ENCODE measurements at regions not wholly inside any gene's neighbourhood (a gene's known extent, or its start where the extent isn't known, plus 50 kb on each side); places are given as distances from the start of the nearest gene placed in this dataset.

DNA sequence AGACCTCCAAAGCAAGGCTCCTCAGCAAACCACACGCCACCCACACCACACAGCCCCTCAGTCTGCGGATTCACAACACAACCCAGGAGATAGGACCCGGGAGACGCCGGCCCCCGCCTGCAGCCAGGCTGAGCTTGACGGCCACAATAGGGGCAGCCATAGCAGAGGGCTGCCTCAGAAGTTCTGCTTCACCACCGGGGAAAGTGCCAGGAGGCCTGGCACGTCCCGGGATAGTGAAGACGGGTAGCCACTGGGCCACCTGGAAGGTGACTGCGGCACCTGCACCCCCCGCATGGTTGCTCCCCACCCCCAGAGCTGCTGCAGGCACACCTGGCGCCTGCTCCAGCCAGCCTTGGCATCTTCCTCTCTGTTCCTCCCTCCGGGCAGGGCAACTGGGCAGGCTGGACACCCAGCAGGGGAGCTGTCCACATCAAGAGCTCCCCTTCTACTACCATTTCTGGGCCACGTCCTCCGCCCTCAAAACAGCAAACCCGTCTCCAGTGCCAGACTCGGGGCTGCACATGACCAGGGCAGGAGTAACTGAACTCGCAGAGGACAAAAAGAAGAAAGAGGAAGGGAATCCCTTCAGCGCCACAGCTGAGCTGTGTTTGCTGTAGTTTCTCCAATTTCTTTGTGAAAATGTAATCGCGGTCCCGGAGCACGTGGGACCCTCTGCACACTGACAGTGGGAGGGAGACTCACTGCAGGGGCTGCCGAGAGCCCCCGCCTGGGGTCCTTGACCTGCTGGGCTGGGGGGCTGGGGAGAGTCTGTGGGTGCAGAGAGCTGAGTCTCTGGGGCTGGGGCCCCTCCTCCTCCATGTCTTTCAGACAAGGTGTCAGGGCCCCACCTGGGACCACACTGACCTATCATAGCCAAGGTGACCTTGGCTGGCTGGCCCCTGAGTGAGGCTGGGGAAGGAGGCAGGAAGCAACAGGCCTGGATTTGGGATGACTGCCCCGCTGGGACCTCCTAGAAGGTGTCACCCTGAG is 74.2 kb upstream of the C14orf180 start:
- CTCF ChIA-PET: interaction anchor here (1.0 to 1.5 kb wide), 3 partner anchors 59 to 411 kb away, joined by 4 to 5 read pairs (median 5); no protein-coding TSS in a partner anchor
- WGBS (ENCODE audit: low lambda C conversion rate): 50% methylated on average over 25 of the region's 28 CpGs
- H3K27me3 ChIP-seq (ENCODE audit: insufficient read depth): no peaks in the 10 kb centered on the region

DNA sequence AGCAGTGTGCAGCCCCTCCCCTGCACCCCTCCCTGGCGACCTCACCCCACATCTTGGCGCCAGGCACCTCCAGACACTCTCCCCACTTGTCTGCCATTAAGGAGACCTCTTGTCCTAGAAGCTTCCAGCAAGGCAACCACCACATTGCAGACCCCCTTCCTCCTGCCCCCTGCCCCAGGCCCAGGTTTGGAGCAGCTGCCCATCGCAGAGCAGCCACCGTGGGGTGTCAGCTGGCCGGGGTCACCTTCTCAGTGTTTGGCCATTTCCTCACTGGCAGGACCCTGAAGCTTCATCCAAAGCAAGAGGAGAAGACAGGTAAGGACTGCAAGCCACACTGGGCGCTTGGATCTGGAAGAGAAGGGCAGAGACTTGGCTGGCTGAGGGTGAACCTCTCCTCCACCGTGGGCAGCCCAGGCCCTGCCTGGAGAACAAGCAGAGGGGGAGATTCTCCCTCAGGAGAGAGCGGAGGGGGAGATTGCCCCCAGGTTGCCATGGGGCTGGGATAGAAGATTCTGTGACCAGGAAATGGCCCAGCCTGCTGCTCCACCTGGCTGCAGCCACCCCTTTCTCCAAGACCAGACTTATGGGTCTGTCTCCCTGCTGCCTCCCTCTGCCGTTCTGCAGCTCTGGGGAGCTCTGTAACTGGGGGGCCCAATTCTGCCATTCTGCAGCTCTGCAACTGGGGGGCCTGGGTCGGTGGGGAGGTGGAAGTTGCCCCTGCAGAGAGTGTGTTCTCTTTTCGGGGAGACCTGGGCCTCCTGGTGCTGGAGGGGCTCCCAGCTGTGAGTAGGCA is 72.9 kb upstream of the C14orf180 start:
- Histone ChIP-seq H3F3A (replicated peaks; ENCODE audit: insufficient read depth) (no peaks in the 10 kb centered on the region), H3K27me3 (ENCODE audit: insufficient read depth) (no peaks in the 10 kb centered on the region), H3K9ac (no peak overlapping the region), H3K9me2 (no peaks in the 10 kb centered on the region), H3K4me2 (no peak overlapping the region), H3K27ac (ENCODE audit: low read depth in 2 of 2, low read length in 1 of 2) (peak overlapping the region in 1 of 2 experiments; percentile 76; a peak in 2 of 4 replicates), H2AFZ (ENCODE audit: low read depth) (no peak overlapping the region), H4K20me1 (ENCODE audit: insufficient read depth) (no peaks in the 10 kb centered on the region), H3K4me1 (ENCODE audit: control insufficient read depth in 1 of 2, insufficient read depth in 2 of 2, low read depth in 1 of 2, low read length in 1 of 2) (peaks cover 0 to 35% of the 10 kb centered on the region in 2 experiments; a peak in 1 of 4 replicates), H3K4me3 (ENCODE audit: low read depth in 2 of 2, low read length in 1 of 2) (no peak overlapping the region), H3K79me2 (ENCODE audit: insufficient read depth) (no peaks in the 10 kb centered on the region), H3K36me3 (replicated peaks in 1 of 2; ENCODE audit: control insufficient read depth in 1 of 2, insufficient read depth in 2 of 2, low read length in 1 of 2) (no peaks in the 10 kb centered on the region), H3K9me3 (no peaks in the 10 kb centered on the region; the same call in 1 of the 2 replicates)
- DNase-seq: no peak
- 19% methylated on average over 8 of the region's 11 CpGs for WGBS (ENCODE audit: low lambda C conversion rate)
- TF ChIP-seq, protein P1, sequence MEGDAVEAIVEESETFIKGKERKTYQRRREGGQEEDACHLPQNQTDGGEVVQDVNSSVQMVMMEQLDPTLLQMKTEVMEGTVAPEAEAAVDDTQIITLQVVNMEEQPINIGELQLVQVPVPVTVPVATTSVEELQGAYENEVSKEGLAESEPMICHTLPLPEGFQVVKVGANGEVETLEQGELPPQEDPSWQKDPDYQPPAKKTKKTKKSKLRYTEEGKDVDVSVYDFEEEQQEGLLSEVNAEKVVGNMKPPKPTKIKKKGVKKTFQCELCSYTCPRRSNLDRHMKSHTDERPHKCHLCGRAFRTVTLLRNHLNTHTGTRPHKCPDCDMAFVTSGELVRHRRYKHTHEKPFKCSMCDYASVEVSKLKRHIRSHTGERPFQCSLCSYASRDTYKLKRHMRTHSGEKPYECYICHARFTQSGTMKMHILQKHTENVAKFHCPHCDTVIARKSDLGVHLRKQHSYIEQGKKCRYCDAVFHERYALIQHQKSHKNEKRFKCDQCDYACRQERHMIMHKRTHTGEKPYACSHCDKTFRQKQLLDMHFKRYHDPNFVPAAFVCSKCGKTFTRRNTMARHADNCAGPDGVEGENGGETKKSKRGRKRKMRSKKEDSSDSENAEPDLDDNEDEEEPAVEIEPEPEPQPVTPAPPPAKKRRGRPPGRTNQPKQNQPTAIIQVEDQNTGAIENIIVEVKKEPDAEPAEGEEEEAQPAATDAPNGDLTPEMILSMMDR (IDR thresholded peaks at IDR 0.05): no peak
- TF ChIP-seq GABPA (IDR thresholded peaks at IDR 0.05; ENCODE audit: low read depth): no peak
- TF ChIP-seq RAD21 (IDR thresholded peaks at IDR 0.05; ENCODE audit: low read length): no peak
- TF ChIP-seq, protein P2, sequence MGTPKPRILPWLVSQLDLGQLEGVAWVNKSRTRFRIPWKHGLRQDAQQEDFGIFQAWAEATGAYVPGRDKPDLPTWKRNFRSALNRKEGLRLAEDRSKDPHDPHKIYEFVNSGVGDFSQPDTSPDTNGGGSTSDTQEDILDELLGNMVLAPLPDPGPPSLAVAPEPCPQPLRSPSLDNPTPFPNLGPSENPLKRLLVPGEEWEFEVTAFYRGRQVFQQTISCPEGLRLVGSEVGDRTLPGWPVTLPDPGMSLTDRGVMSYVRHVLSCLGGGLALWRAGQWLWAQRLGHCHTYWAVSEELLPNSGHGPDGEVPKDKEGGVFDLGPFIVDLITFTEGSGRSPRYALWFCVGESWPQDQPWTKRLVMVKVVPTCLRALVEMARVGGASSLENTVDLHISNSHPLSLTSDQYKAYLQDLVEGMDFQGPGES (IDR thresholded peaks at IDR 0.05; ENCODE audit: low read depth, low read length): no peak
- no peak for TF ChIP-seq TEAD4 (IDR thresholded peaks at IDR 0.05; ENCODE audit: borderline replicate concordance, insufficient read depth)
- TF ChIP-seq RFX5 (IDR thresholded peaks at IDR 0.05; ENCODE audit: low read length): no peak
- ChIA-PET POLR2A (interaction anchor here (1.3 to 1.4 kb wide), 2 partner anchors 82 to 369 kb away, joined by 3 read pairs; no protein-coding TSS in a partner anchor), CTCF (interaction anchor here (0.6 to 1.4 kb wide), 6 partner anchors 29 to 431 kb away, joined by 3 to 5 read pairs (median 3); no protein-coding TSS in a partner anchor)

More for the DNA sequence above, 74.2 kb upstream of the C14orf180 start:
- Histone ChIP-seq H4K20me1 (ENCODE audit: insufficient read depth) (no peaks in the 10 kb centered on the region), H3K36me3 (replicated peaks in 1 of 2; ENCODE audit: control insufficient read depth in 1 of 2, insufficient read depth in 2 of 2, low read length in 1 of 2) (no peaks in the 10 kb centered on the region), H3K9ac (no peak overlapping the region), H3K27ac (ENCODE audit: low read depth in 2 of 2, low read length in 1 of 2) (no peak overlapping the region), H3K9me3 (no peaks in the 10 kb centered on the region; the same call in 1 of the 2 replicates), H3K4me3 (ENCODE audit: low read depth in 2 of 2, low read length in 1 of 2) (no peak overlapping the region), H2AFZ (ENCODE audit: low read depth) (no peak overlapping the region), H3K4me1 (ENCODE audit: control insufficient read depth in 1 of 2, insufficient read depth in 2 of 2, low read depth in 1 of 2, low read length in 1 of 2) (peaks cover 0 to 25% of the 10 kb centered on the region in 2 experiments; a peak in 1 of 4 replicates), H3F3A (replicated peaks; ENCODE audit: insufficient read depth) (no peaks in the 10 kb centered on the region), H3K9me2 (no peaks in the 10 kb centered on the region), H3K79me2 (ENCODE audit: insufficient read depth) (no peaks in the 10 kb centered on the region), H3K4me2 (no peak overlapping the region)
- DNase-seq: no peak
- no peak for TF ChIP-seq RCOR1 (IDR thresholded peaks at IDR 0.05; ENCODE audit: low read length)
- no peak for TF ChIP-seq RAD21 (IDR thresholded peaks at IDR 0.05; ENCODE audit: low read length)
- no peak for TF ChIP-seq JUND (IDR thresholded peaks at IDR 0.05)
- TF ChIP-seq, protein P3, sequence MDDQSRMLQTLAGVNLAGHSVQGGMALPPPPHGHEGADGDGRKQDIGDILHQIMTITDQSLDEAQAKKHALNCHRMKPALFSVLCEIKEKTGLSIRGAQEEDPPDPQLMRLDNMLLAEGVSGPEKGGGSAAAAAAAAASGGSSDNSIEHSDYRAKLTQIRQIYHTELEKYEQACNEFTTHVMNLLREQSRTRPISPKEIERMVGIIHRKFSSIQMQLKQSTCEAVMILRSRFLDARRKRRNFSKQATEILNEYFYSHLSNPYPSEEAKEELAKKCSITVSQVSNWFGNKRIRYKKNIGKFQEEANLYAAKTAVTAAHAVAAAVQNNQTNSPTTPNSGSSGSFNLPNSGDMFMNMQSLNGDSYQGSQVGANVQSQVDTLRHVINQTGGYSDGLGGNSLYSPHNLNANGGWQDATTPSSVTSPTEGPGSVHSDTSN (IDR thresholded peaks at IDR 0.05): no peak
- TF ChIP-seq FOXM1 (IDR thresholded peaks at IDR 0.05; ENCODE audit: low read depth): no peak
- TF ChIP-seq SMC3 (IDR thresholded peaks at IDR 0.05; ENCODE audit: low read depth, low read length): no peak
- POLR2A ChIA-PET: no interaction called here

Measured in SK-N-SH (cell line).